ENCODE measurements at regions not wholly inside any gene's neighbourhood (a gene's known extent, or its start where the extent isn't known, plus 50 kb on each side); places are given as distances from the start of the nearest gene placed in this dataset.

DNA sequence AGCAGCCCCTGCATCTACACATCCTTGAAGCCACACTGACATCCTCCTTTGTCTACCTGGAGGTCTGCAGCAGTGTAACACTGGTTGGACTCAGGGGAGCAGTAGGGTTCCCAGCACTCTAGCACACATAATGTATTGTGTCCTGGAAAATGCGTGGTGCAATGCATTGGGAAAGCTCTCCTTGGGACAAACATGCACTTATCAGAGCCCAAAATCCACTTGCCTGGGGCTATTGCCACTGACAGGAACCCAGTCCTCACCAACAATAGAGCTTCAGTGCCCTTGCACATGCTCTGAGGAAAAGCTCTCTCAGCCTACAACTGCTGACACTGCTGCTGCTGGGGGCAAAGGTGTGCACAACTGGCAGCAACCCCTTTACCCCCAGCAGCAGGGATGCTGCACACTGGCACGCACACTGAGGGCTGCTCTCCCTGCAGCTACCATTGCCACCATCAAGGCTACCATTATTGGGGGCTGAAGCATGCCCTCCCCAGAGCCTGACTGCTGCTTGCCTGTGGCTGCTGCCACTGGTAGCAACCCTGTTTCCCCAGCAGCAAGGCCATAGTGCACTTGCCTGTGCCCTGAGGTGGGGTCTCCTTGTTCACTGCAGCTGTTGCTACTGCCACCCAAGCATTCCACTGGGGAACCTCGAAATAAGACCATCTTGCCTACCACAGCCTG is 221.9 kb downstream of the SLC38A4 start:
- no peak for TF ChIP-seq EZH2 (IDR thresholded peaks at IDR 0.05; ENCODE audit: low read length)
- TF ChIP-seq, protein P1, sequence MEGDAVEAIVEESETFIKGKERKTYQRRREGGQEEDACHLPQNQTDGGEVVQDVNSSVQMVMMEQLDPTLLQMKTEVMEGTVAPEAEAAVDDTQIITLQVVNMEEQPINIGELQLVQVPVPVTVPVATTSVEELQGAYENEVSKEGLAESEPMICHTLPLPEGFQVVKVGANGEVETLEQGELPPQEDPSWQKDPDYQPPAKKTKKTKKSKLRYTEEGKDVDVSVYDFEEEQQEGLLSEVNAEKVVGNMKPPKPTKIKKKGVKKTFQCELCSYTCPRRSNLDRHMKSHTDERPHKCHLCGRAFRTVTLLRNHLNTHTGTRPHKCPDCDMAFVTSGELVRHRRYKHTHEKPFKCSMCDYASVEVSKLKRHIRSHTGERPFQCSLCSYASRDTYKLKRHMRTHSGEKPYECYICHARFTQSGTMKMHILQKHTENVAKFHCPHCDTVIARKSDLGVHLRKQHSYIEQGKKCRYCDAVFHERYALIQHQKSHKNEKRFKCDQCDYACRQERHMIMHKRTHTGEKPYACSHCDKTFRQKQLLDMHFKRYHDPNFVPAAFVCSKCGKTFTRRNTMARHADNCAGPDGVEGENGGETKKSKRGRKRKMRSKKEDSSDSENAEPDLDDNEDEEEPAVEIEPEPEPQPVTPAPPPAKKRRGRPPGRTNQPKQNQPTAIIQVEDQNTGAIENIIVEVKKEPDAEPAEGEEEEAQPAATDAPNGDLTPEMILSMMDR (optimal IDR thresholded peaks at IDR 0.05 in 1 of 3, IDR thresholded peaks at IDR 0.05 in 1 of 3, conservative IDR thresholded peaks at IDR 0.05 in 1 of 3; ENCODE audit: extremely low read depth in 1 of 3, insufficient read depth in 2 of 3, low read length in 3 of 3): no peak
- H3K9me3 ChIP-seq (ENCODE audit: control insufficient read depth, low read depth, low read length): no peaks in the 10 kb centered on the region
- no peak for FAIRE-seq
- H2AFZ ChIP-seq (ENCODE audit: control insufficient read depth, low read length): no peak overlapping the region
- H3K4me3 ChIP-seq (ENCODE audit: control insufficient read depth in 2 of 3, extremely low read depth in 1 of 3, insufficient read depth in 2 of 3, low read depth in 1 of 3, low read length in 3 of 3): no peak overlapping the region
- dilution Hi-C loops (cut with MboI; ENCODE audit: extremely low pct_ligation_motif_present, low sequenced_read_pairs): no loop called here
- H3K9ac ChIP-seq (ENCODE audit: control insufficient read depth, extremely low read depth, insufficient read depth, low read length): no peak overlapping the region
- no peaks in the 10 kb centered on the region for H3K9me1 ChIP-seq (ENCODE audit: control insufficient read depth, extremely low read depth, insufficient read depth, low read length)
- H3K36me3 ChIP-seq (ENCODE audit: control insufficient read depth in 2 of 2, extremely low read depth in 1 of 2, insufficient read depth in 2 of 2, low read length in 2 of 2): peaks cover 0 to 3% of the 10 kb centered on the region in 2 experiments
- peaks cover 3% of the 10 kb centered on the region for H3K4me1 ChIP-seq (ENCODE audit: control insufficient read depth, extremely low read depth, insufficient read depth, low read length)
- H4K20me1 ChIP-seq (ENCODE audit: control insufficient read depth, extremely low read depth, insufficient read depth, low read length): no peaks in the 10 kb centered on the region
- H3K79me2 ChIP-seq (ENCODE audit: control insufficient read depth, insufficient read depth, low read length): no peaks in the 10 kb centered on the region
- DNase-seq (ENCODE audit: low read depth, low spot score): no peak
- no peaks in the 10 kb centered on the region for H3K27me3 ChIP-seq (ENCODE audit: control insufficient read depth, extremely low read depth, insufficient read depth, low read length)
- H3K4me2 ChIP-seq (ENCODE audit: control insufficient read depth, extremely low read depth, insufficient read depth, low read depth, low read length): no peak overlapping the region
- no peak overlapping the region for H3K27ac ChIP-seq (ENCODE audit: control insufficient read depth, insufficient read depth, low read length)

DNA sequence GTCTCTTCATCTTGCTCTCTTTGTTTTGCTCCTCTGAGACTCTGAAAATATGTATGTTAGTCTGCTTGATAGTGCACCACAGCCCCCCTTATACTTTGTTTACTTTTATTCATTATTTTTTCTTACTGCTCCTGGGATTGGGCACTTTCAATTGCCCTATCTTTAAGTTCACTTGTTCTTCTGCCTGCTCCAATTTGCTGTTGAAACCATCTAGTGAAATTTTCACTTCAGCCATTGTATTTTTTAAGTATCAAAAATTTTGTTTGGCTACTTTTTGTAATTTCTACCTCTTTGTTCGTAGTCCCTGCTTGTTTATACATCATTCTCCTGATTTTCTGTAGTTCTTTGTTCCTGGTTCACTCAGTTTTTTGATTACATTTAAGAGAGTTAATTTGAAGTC is 223.3 kb downstream of the SLC38A4 start:
- TF ChIP-seq, protein P1 (optimal IDR thresholded peaks at IDR 0.05 in 1 of 3, IDR thresholded peaks at IDR 0.05 in 1 of 3, conservative IDR thresholded peaks at IDR 0.05 in 1 of 3; ENCODE audit: extremely low read depth in 1 of 3, insufficient read depth in 2 of 3, low read length in 3 of 3): no peak
- TF ChIP-seq EZH2 (IDR thresholded peaks at IDR 0.05; ENCODE audit: low read length): no peak
- H3K27me3 ChIP-seq (ENCODE audit: control insufficient read depth, extremely low read depth, insufficient read depth, low read length): no peaks in the 10 kb centered on the region
- no peaks in the 10 kb centered on the region for H4K20me1 ChIP-seq (ENCODE audit: control insufficient read depth, extremely low read depth, insufficient read depth, low read length)
- DNase-seq (ENCODE audit: low read depth, low spot score) (no peak), FAIRE-seq (no peak)
- H3K36me3 ChIP-seq (ENCODE audit: control insufficient read depth in 2 of 2, extremely low read depth in 1 of 2, insufficient read depth in 2 of 2, low read length in 2 of 2): peaks cover 0 to 3% of the 10 kb centered on the region in 2 experiments
- no peaks in the 10 kb centered on the region for H3K9me3 ChIP-seq (ENCODE audit: control insufficient read depth, low read depth, low read length)
- H2AFZ ChIP-seq (ENCODE audit: control insufficient read depth, low read length): no peak overlapping the region
- no peaks in the 10 kb centered on the region for H3K9me1 ChIP-seq (ENCODE audit: control insufficient read depth, extremely low read depth, insufficient read depth, low read length)
- H3K79me2 ChIP-seq (ENCODE audit: control insufficient read depth, insufficient read depth, low read length): no peaks in the 10 kb centered on the region
- no peak overlapping the region for H3K27ac ChIP-seq (ENCODE audit: control insufficient read depth, insufficient read depth, low read length)
- no peak overlapping the region for H3K9ac ChIP-seq (ENCODE audit: control insufficient read depth, extremely low read depth, insufficient read depth, low read length)
- H3K4me2 ChIP-seq (ENCODE audit: control insufficient read depth, extremely low read depth, insufficient read depth, low read depth, low read length): no peak overlapping the region
- H3K4me1 ChIP-seq (ENCODE audit: control insufficient read depth, extremely low read depth, insufficient read depth, low read length): no peaks in the 10 kb centered on the region
- H3K4me3 ChIP-seq (ENCODE audit: control insufficient read depth in 2 of 3, extremely low read depth in 1 of 3, insufficient read depth in 2 of 3, low read depth in 1 of 3, low read length in 3 of 3): no peak overlapping the region
- dilution Hi-C loops (cut with MboI; ENCODE audit: extremely low pct_ligation_motif_present, low sequenced_read_pairs): no loop called here

All from keratinocyte (primary cell).